ENCODE measurements at regions not wholly inside any gene's neighbourhood (a gene's known extent, or its start where the extent isn't known, plus 50 kb on each side); places are given as distances from the start of the nearest gene placed in this dataset.

GRCh38 chr18:76136701-76137100 lies 358.3 kb downstream of the ZNF516 start:
- TF ChIP-seq EZH2 (IDR thresholded peaks at IDR 0.05; ENCODE audit: insufficient read depth, low read length) = no peak
- Mint-ChIP-seq H3K27me3 (ENCODE audit: low read depth, unreplicated experiment) (peaks cover 8% of the 10 kb centered on the region), H3K4me1 (ENCODE audit: low read depth, unreplicated experiment) (peaks cover 2% of the 10 kb centered on the region), H3K36me3 (ENCODE audit: low read depth, unreplicated experiment) (no peaks in the 10 kb centered on the region), H3K4me3 (ENCODE audit: unreplicated experiment) (no peak overlapping the region), H3K27ac (ENCODE audit: unreplicated experiment) (no peak overlapping the region), H3K9me3 (ENCODE audit: unreplicated experiment) (peaks cover 11% of the 10 kb centered on the region)
- Histone ChIP-seq H2AFZ (ENCODE audit: low read depth, low read length) (no peak overlapping the region), H3K27ac (ENCODE audit: low read depth, low read length) (no peak overlapping the region), H3K36me3 (ENCODE audit: insufficient read depth, low read length) (no peaks in the 10 kb centered on the region), H3K4me3 (ENCODE audit: insufficient read depth, low read depth, low read length) (no peak overlapping the region), H3K9ac (ENCODE audit: low read length) (no peak overlapping the region), H3K4me1 (ENCODE audit: insufficient read depth, low read length) (no peaks in the 10 kb centered on the region), H3K79me2 (ENCODE audit: insufficient read depth, low read length) (no peaks in the 10 kb centered on the region), H4K20me1 (ENCODE audit: insufficient read depth, low read length) (no peaks in the 10 kb centered on the region), H3K27me3 (ENCODE audit: insufficient read depth, low read length) (no peaks in the 10 kb centered on the region), H3K4me2 (ENCODE audit: low read length) (no peak overlapping the region), H3K9me3 (ENCODE audit: insufficient read depth, low read depth, low read length) (peaks cover 7% of the 10 kb centered on the region)
- FAIRE-seq (no peak), DNase-seq (ENCODE audit: low read depth) (no peak)

GRCh38 chr18:76134628-76135027 lies 360.4 kb downstream of the ZNF516 start:
- no peaks in the 10 kb centered on the region for H3K79me2 ChIP-seq (ENCODE audit: insufficient read depth, low read length)
- H3K4me2 ChIP-seq (ENCODE audit: low read length) = no peak overlapping the region
- TF ChIP-seq CTCF (IDR thresholded peaks at IDR 0.05; ENCODE audit: insufficient read depth, low read depth, low read length) (no peak), EZH2 (IDR thresholded peaks at IDR 0.05; ENCODE audit: insufficient read depth, low read length) (no peak)
- Mint-ChIP-seq H3K4me1 (ENCODE audit: low read depth, unreplicated experiment) (peaks cover 5% of the 10 kb centered on the region), H3K36me3 (ENCODE audit: low read depth, unreplicated experiment) (no peaks in the 10 kb centered on the region), H3K4me3 (ENCODE audit: unreplicated experiment) (no peak overlapping the region), H3K9me3 (ENCODE audit: unreplicated experiment) (peaks cover 17% of the 10 kb centered on the region), H3K27ac (ENCODE audit: unreplicated experiment) (no peak overlapping the region), H3K27me3 (ENCODE audit: low read depth, unreplicated experiment) (peaks cover 11% of the 10 kb centered on the region)
- H3K27me3 ChIP-seq (ENCODE audit: insufficient read depth, low read length) = no peaks in the 10 kb centered on the region
- peaks cover 7% of the 10 kb centered on the region for H3K9me3 ChIP-seq (ENCODE audit: insufficient read depth, low read depth, low read length)
- H3K4me1 ChIP-seq (ENCODE audit: insufficient read depth, low read length) = no peaks in the 10 kb centered on the region
- H3K36me3 ChIP-seq (ENCODE audit: insufficient read depth, low read length) = no peaks in the 10 kb centered on the region
- no peaks in the 10 kb centered on the region for H4K20me1 ChIP-seq (ENCODE audit: insufficient read depth, low read length)
- no peak overlapping the region for H3K9ac ChIP-seq (ENCODE audit: low read length)
- no peak overlapping the region for H3K4me3 ChIP-seq (ENCODE audit: insufficient read depth, low read depth, low read length)
- no peak overlapping the region for H3K27ac ChIP-seq (ENCODE audit: low read depth, low read length)
- DNase-seq (ENCODE audit: low read depth) = no peak
- no peak overlapping the region for H2AFZ ChIP-seq (ENCODE audit: low read depth, low read length)
- FAIRE-seq = no peak

GRCh38 chr18:76133873-76134272 lies 361.2 kb downstream of the ZNF516 start:
- peaks cover 17% of the 10 kb centered on the region for H3K9me3 Mint-ChIP-seq (ENCODE audit: unreplicated experiment)
- no peaks in the 10 kb centered on the region for H3K4me1 ChIP-seq (ENCODE audit: insufficient read depth, low read length)
- no peak for TF ChIP-seq CTCF (IDR thresholded peaks at IDR 0.05; ENCODE audit: insufficient read depth, low read depth, low read length)
- no peak for TF ChIP-seq EZH2 (IDR thresholded peaks at IDR 0.05; ENCODE audit: insufficient read depth, low read length)
- peaks cover 9% of the 10 kb centered on the region for H3K27me3 Mint-ChIP-seq (ENCODE audit: low read depth, unreplicated experiment)
- no peak overlapping the region for H3K4me3 ChIP-seq (ENCODE audit: insufficient read depth, low read depth, low read length)
- no peak for FAIRE-seq
- H3K27ac Mint-ChIP-seq (ENCODE audit: unreplicated experiment) = no peak overlapping the region
- no peak overlapping the region for H2AFZ ChIP-seq (ENCODE audit: low read depth, low read length)
- DNase-seq (ENCODE audit: low read depth) = no peak
- no peaks in the 10 kb centered on the region for H3K79me2 ChIP-seq (ENCODE audit: insufficient read depth, low read length)
- no peak overlapping the region for H3K4me3 Mint-ChIP-seq (ENCODE audit: unreplicated experiment)
- H3K4me2 ChIP-seq (ENCODE audit: low read length) = no peak overlapping the region
- H3K9ac ChIP-seq (ENCODE audit: low read length) = no peak overlapping the region
- H3K27ac ChIP-seq (ENCODE audit: low read depth, low read length) = no peak overlapping the region
- peaks cover 5% of the 10 kb centered on the region for H3K4me1 Mint-ChIP-seq (ENCODE audit: low read depth, unreplicated experiment)
- no peaks in the 10 kb centered on the region for H3K27me3 ChIP-seq (ENCODE audit: insufficient read depth, low read length)
- no peaks in the 10 kb centered on the region for H3K36me3 Mint-ChIP-seq (ENCODE audit: low read depth, unreplicated experiment)
- peaks cover 7% of the 10 kb centered on the region for H3K9me3 ChIP-seq (ENCODE audit: insufficient read depth, low read depth, low read length)
- H4K20me1 ChIP-seq (ENCODE audit: insufficient read depth, low read length) = no peaks in the 10 kb centered on the region
- H3K36me3 ChIP-seq (ENCODE audit: insufficient read depth, low read length) = no peaks in the 10 kb centered on the region

Data from astrocyte (in vitro differentiated cells and primary cell).